HG02943 (cell line): ENCODE measurements at regions not wholly inside any gene's neighbourhood (a gene's known extent, or its start where the extent isn't known, plus 50 kb on each side); places are given as distances from the start of the nearest gene placed in this dataset.

Source experiments
- ATAC-seq: cut with Tn5 transposase; IDR thresholded peaks from one replicate; pipeline ENCODE4 v1.9.1; 2021; ENCODE audit warnings: mild to moderate bottlenecking, low read depth, moderate library complexity; ENCODE audit not compliant: unreplicated experiment

DNA sequence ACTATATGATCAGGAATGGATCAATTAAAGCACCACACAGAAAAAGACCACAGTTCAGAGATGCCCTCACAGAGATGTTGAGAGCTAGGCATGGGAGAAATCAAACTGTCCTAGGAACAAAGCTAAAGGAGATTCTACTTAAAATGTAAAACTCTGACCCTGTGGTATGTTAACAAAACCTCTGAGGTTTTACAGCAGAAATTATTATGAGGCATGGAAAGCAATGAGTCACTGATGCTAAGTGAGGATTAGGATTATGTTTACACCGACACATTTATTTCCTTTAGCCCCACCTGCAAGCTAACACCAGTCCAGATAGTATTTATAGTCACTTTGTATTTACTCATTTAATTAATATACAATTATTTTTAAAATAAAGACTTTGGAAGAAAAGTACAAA, 1242.2 kb downstream of the OTOL1 start:
- ATAC-seq = no peak

- ATAC-seq = no peak
Observed at GRCh38 chr3:162740941-162741596, 1244.5 kb downstream of the OTOL1 start.

- ATAC-seq = no peak
Observed at GRCh38 chr3:162742159-162742717, 1245.6 kb downstream of the OTOL1 start.

- no peak for ATAC-seq
Observed at GRCh38 chr3:162743091-162743490, 1246.5 kb downstream of the OTOL1 start.

GRCh38 chr3:162760789-162761188, 1264.2 kb downstream of the OTOL1 start:
- no peak for ATAC-seq

DNA sequence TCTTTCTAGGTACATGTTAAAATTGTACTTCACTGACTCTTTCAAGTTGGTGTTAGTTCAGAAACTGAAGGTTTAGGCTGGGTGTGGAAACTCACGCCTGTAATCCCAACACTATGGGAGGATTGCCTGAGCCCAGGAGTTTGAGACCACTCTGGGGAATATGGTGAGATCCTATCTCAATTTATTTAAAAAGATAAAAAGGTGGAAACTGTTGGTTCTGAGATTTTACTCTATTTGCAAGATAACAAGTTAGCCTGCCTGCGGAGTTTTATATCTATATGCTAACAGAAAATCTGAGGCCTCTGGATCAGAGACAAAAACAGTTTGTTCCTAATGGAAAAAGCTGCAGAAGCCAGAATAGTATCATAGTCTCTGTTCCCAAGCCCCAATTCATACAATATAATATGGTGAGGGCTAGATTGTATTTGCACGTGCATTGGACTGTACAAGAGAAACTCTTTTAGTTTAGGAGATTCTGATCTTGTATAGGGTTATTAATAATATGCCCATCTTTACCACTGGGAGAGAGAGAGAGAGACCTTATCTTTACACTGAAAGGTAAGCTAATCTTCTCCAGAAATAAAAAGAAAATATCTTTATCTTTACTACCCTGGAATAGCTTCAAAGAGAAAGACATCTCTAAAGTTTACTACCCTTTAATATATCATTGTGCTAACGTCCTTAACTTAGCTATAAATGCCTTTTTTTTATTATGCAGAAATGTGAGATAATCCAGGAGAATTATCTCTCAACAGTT, 1267.6 kb downstream of the OTOL1 start:
- ATAC-seq = no peak

- no peak for ATAC-seq
Observed at GRCh38 chr3:162764808-162765071, 1268.1 kb downstream of the OTOL1 start.

DNA sequence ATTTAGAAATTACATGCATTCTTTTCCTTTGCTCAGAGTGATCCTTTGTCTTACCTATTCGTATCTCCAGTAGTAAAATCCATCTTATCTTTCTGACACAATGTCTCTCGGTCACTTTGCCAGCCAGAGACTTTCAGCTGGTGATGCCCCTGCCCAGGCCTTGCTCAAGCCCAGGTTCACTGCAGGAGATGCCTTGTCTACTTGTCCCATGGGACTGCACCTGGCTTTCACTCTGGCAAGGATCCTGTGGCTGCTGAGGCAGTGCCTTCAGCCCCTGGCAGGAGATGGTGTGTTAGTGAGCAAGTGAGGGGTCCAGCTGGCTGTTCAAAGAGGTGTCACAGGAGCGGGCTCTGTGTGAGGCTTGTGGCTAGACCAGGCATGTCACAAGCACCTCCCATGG, 1268.9 kb downstream of the OTOL1 start:
- ATAC-seq = no peak

- no peak for ATAC-seq
Observed at GRCh38 chr3:162769564-162769963, 1273.0 kb downstream of the OTOL1 start.

- ATAC-seq = no peak
Observed at GRCh38 chr3:162770551-162770950, 1273.9 kb downstream of the OTOL1 start.

- ATAC-seq = no peak
Observed at GRCh38 chr3:162774613-162775100, 1278.0 kb downstream of the OTOL1 start.

GRCh38 chr3:162776148-162776547, 1279.5 kb downstream of the OTOL1 start:
- no peak for ATAC-seq

- no peak for ATAC-seq
Observed at GRCh38 chr3:162777118-162777517, 1280.5 kb downstream of the OTOL1 start.

GRCh38 chr3:162780313-162780712, 1283.7 kb downstream of the OTOL1 start:
- ATAC-seq = no peak

GRCh38 chr3:162799910-162800309, 1303.3 kb downstream of the OTOL1 start:
- ATAC-seq = no peak

GRCh38 chr3:162802228-162802965, 1305.8 kb downstream of the OTOL1 start:
- ATAC-seq = no peak

GRCh38 chr3:162810776-162811175, 1314.2 kb downstream of the OTOL1 start:
- ATAC-seq = no peak

GRCh38 chr3:162842549-162843216, 1346.1 kb downstream of the OTOL1 start:
- ATAC-seq = no peak

GRCh38 chr3:162845918-162846317, 1349.3 kb downstream of the OTOL1 start:
- ATAC-seq = no peak

- no peak for ATAC-seq
Observed at GRCh38 chr3:162847511-162847910, 1350.9 kb downstream of the OTOL1 start.

DNA sequence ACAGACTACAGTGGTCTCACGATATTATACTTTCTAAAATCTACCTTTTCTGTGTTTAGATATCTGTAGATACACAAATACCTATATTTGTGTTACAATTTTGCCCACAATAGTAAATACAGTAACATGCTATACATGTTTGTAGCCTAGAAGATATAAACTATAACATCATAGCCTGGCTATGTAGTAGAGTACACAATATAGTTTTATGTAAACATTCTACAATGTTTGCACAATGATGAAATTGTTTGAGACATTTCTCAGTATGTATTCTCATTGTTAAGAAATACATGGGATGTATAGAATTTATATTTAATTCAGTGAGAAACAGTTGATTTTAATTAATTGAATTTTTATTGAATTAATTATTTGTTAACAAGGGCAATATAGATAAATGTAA, 1367.0 kb downstream of the OTOL1 start:
- ATAC-seq = no peak
